K562 (cell line): ENCODE measurements at regions not wholly inside any gene's neighbourhood (a gene's known extent, or its start where the extent isn't known, plus 50 kb on each side); places are given as distances from the start of the nearest gene placed in this dataset.

ENCODE experiments used
- ATAC-seq: fragments of 200-7000 bp; cut with Tn5 transposase; 3 replicates; pipeline ENCODE4 v1.9.1; 2020; ENCODE audit warnings: moderate library complexity
- BruUV-seq: library from RNA; stranded (reverse); fragments of 400-500 nt; replicated peaks from 2 replicates; lab custom pipeline; 2021; lab: Mats Ljungman, UMichigan
- CTCF ChIA-PET: fragments of 300-600 bp; formaldehyde crosslinking; extraction: SDS; loops from one replicate; lab custom pipeline; 2021; ENCODE audit warnings: low intra/inter-chr PET ratio; lab: Yijun Ruan, JAX
- POLR2A ChIA-PET: fragments of 300-600, 350-650 bp; sonication (Branson Sonifier 250); formaldehyde crosslinking; extraction: SDS; loops from one replicate; lab custom pipeline; 2021; ENCODE audit warnings: antibody characterized with exemption, inconsistent platforms; lab: Yijun Ruan, JAX
- DNase-seq, 4 experiments: peaks; one replicate each; pipeline versions ENCODE4 v3.0.0 to v3.0.0-alpha.2; 2011 to 2018; ENCODE audit warnings: low spot score in 3 of 4, mixed read lengths in 3 of 4; ENCODE audit errors: extremely low read depth in 1 of 4
- FAIRE-seq: peaks from 2 replicates; lab custom pipeline; 2011; peaks lifted over from hg19 to GRCh38; lab: Jason Lieb, UNC
- H2AFZ ChIP-seq: 2 replicates; pipeline ENCODE4 v1.6.0; 2011; ENCODE audit warnings: low read depth, low read length, control low read depth, inconsistent platforms
- H3K27ac ChIP-seq: fragments of 200-600 bp; 3 replicates; pipeline ENCODE4 v1.8.0; 2011; ENCODE audit warnings: low read depth, mild to moderate bottlenecking, control low read depth, inconsistent platforms, low read length, moderate library complexity, mixed read lengths; ENCODE audit errors: extremely low read depth
- H3K27me3 ChIP-seq, 2 experiments: fragments of 300-600 bp in 1 of 2; 2 replicates in 1 of 2; 3 replicates in 1 of 2; pipeline versions ENCODE4 v1.6.0 to v1.8.0; 2011; ENCODE audit warnings: inconsistent platforms in 2 of 2, low read length in 2 of 2, mild to moderate bottlenecking in 1 of 2, mixed read lengths in 1 of 2, moderate library complexity in 1 of 2; ENCODE audit not compliant: control insufficient read depth in 2 of 2, insufficient read depth in 2 of 2
- H3K36me3 ChIP-seq: fragments of 300-600 bp; 3 replicates; pipeline ENCODE4 v1.8.0; 2011; ENCODE audit warnings: mild to moderate bottlenecking, low read length, inconsistent platforms; ENCODE audit not compliant: control insufficient read depth, insufficient read depth
- H3K4me1 ChIP-seq, 2 experiments: fragments of 200-600 bp in 1 of 2; replicated peaks in 1 of 2; 2 replicates in 1 of 2; 3 replicates in 1 of 2; pipeline versions ENCODE4 v1.5.1 to v1.8.0; 2011; ENCODE audit warnings: inconsistent platforms in 2 of 2, low read length in 2 of 2, mild to moderate bottlenecking in 1 of 2, mixed read lengths in 1 of 2, moderate library complexity in 1 of 2; ENCODE audit not compliant: control insufficient read depth in 2 of 2, insufficient read depth in 2 of 2
- H3K4me2 ChIP-seq: 2 replicates; pipeline ENCODE4 v1.6.1; 2011; ENCODE audit warnings: low read length, control low read depth, inconsistent platforms, mixed read lengths; ENCODE audit not compliant: insufficient read depth
- H3K4me3 ChIP-seq: fragments of 200-600 bp; sonication (generic), shearing (Covaris generic); 2 replicates; pipeline ENCODE4 v1.5.1; 2016; ENCODE audit warnings: control low read depth, inconsistent platforms
- H3K79me2 ChIP-seq: fragments of 200-600 bp; 3 replicates; pipeline ENCODE4 v1.8.0; 2011; ENCODE audit warnings: low read length, inconsistent platforms; ENCODE audit not compliant: control insufficient read depth, insufficient read depth
- H3K9ac ChIP-seq, 2 experiments: 2 replicates each; pipeline versions ENCODE4 v1.6.0 to v1.6.1; 2011; ENCODE audit warnings: low read depth in 2 of 2, low read length in 2 of 2, control low read depth in 1 of 2, inconsistent platforms in 1 of 2, mild to moderate bottlenecking in 1 of 2, mixed read lengths in 1 of 2; ENCODE audit not compliant: insufficient read depth in 1 of 2
- H3K9me1 ChIP-seq: one replicate; pipeline ENCODE4 v1.6.0; 2011; ENCODE audit warnings: inconsistent platforms, mild to moderate bottlenecking, low read length, moderate library complexity; ENCODE audit not compliant: control insufficient read depth, insufficient read depth
- H3K9me3 ChIP-seq: replicated peaks from 2 replicates; pipeline ENCODE4 v1.5.1; 2011; ENCODE audit warnings: low read depth, low read length, inconsistent platforms; ENCODE audit not compliant: control insufficient read depth, insufficient read depth
- H4K20me1 ChIP-seq: replicated peaks from 2 replicates; pipeline ENCODE4 v1.6.1; 2011; ENCODE audit warnings: low read length, inconsistent platforms, mixed read lengths; ENCODE audit not compliant: control insufficient read depth, insufficient read depth
- ATF7 ChIP-seq: fragments of 450-650 bp; IDR thresholded peaks from 2 replicates; pipeline ENCODE4 v1.7.1; 2014; ENCODE audit warnings: mild to moderate bottlenecking, moderate library complexity
- CREM ChIP-seq: IDR thresholded peaks from 2 replicates; pipeline ENCODE4 v1.6.1; 2014; ENCODE audit warnings: antibody characterized with exemption, low read depth
- CXXC5 ChIP-seq: fragments of 250-450 bp; sonication (Bioruptor Pico); IDR thresholded peaks from 2 replicates; pipeline ENCODE4 v1.8.0; 2022; ENCODE audit warnings: inconsistent platforms, mild to moderate bottlenecking, moderate library complexity
- GABPB1 ChIP-seq: sonication (generic); formaldehyde crosslinking; IDR thresholded peaks from 2 replicates; pipeline ENCODE4 v1.8.0; 2022; ENCODE audit warnings: mild to moderate bottlenecking, missing genetic modification reagents
- HCFC1 ChIP-seq: IDR thresholded peaks from 2 replicates; pipeline ENCODE4 v1.6.1; 2012; ENCODE audit warnings: low read depth, low read length, improper control_type of control experiment
- HNRNPLL ChIP-seq: fragments of 200-400 bp; formaldehyde crosslinking; IDR thresholded peaks from 2 replicates; pipeline ENCODE4 v1.6.1; 2017; ENCODE audit warnings: low read length, low read depth, mild to moderate bottlenecking; ENCODE audit not compliant: poor library complexity, severe bottlenecking
- MTA3 ChIP-seq: fragments of 450-650 bp; formaldehyde crosslinking; IDR thresholded peaks from 2 replicates; pipeline ENCODE4 v1.6.1; 2017; ENCODE audit warnings: mild to moderate bottlenecking, borderline replicate concordance
- NELFE ChIP-seq: IDR thresholded peaks from 2 replicates; pipeline ENCODE4 v1.6.1; 2011; ENCODE audit warnings: mild to moderate bottlenecking; ENCODE audit not compliant: insufficient read depth, insufficient read length
- POLR3G ChIP-seq: IDR thresholded peaks from 2 replicates; pipeline ENCODE4 v1.6.1; 2011; ENCODE audit not compliant: insufficient read length, insufficient replicate concordance; ENCODE audit errors: extremely low read depth
- SETDB1 ChIP-seq: IDR thresholded peaks from one replicate; pipeline ENCODE4 v1.6.1; 2012; ENCODE audit warnings: low read length, control low read depth, inconsistent platforms
- SRSF7 ChIP-seq: fragments of 200-400 bp; formaldehyde crosslinking; optimal IDR thresholded peaks from 2 replicates; pipeline ENCODE3; 2017; ENCODE audit warnings: mild to moderate bottlenecking, low read depth, low read length
- TBL1XR1 ChIP-seq, 2 experiments: IDR thresholded peaks; 2 replicates each; pipeline ENCODE4 v1.6.1; 2012; ENCODE audit warnings: improper control_type of control experiment in 2 of 2, low read length in 2 of 2, mild to moderate bottlenecking in 1 of 2
- ZBTB8A ChIP-seq: fragments of 450-650 bp; IDR thresholded peaks from 2 replicates; pipeline ENCODE4 v1.6.1; 2018; ENCODE audit warnings: mild to moderate bottlenecking, moderate library complexity; ENCODE audit not compliant: partially characterized antibody
- ZFP30 ChIP-seq: fragments of 250-450 bp; sonication (Bioruptor Pico); IDR thresholded peaks from 2 replicates; pipeline ENCODE4 v1.8.0; 2022; ENCODE audit warnings: moderate library complexity, mild to moderate bottlenecking, inconsistent platforms, borderline replicate concordance
- ZFX ChIP-seq: sonication (generic); formaldehyde crosslinking; IDR thresholded peaks from 2 replicates; pipeline ENCODE4 v1.8.0; 2022; ENCODE audit warnings: mild to moderate bottlenecking, missing genetic modification reagents, moderate library complexity
- ZNF274 ChIP-seq: IDR thresholded peaks from 2 replicates; pipeline ENCODE4 v1.6.1; 2011; ENCODE audit warnings: low read depth, mild to moderate bottlenecking, low read length, moderate library complexity, borderline replicate concordance
- ZNF41 ChIP-seq: fragments of 250-450 bp; sonication (Bioruptor Pico); conservative IDR thresholded peaks from 2 replicates; pipeline ENCODE4 v1.4.0; 2020; ENCODE audit warnings: mild to moderate bottlenecking
- in situ Hi-C: fragments of 300-500 bp; cut with MboI; formaldehyde crosslinking; loops from 4 replicates; pipeline ENCODE4 v1.15.0; 2018; ENCODE audit warnings: inconsistent platforms, mixed read lengths
- intact Hi-C: fragments of 100-400 bp; cut with micrococcal nuclease; formaldehyde crosslinking; loops from 2 replicates; pipeline ENCODE4 v1.14.2; 2022
- TF ChIP-seq, protein P1 (sequence below): fragments of 200-800 bp; sonication (Bioruptor generic); IDR thresholded peaks from 2 replicates; pipeline ENCODE4 v1.6.1; 2016; ENCODE audit warnings: missing genetic modification characterization, missing compliant biosample characterization
- TF ChIP-seq, protein P2 (sequence below): sonication (generic); formaldehyde crosslinking; IDR thresholded peaks from 2 replicates; pipeline ENCODE4 v1.8.0; 2022; ENCODE audit warnings: missing genetic modification reagents, mild to moderate bottlenecking, moderate library complexity, borderline replicate concordance

DNA sequence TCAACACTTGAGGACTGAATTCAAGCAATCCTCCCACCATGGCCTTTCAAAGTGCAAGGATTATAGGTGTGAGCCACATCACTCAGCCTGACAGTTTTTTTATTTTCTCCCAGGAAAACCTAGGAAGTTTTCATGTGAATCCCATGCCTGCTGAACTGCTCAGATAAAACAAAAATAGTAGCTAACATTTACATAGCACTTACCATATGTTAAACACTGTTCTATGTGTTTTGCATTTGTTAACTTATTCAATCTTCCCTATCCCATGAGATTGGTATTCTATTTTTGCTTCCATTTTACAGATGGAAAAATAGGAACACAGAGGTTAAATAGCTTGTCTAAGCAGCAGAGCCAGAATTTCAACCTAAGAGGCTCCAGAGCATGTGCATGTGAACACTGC is 157.4 kb upstream of the KCTD1 start:
- Histone ChIP-seq H3K9me3 (no peaks in the 10 kb centered on the region), H3K27ac (no peak overlapping the region), H3K36me3 (no peaks in the 10 kb centered on the region), H3K4me2 (no peak overlapping the region), H3K79me2 (no peaks in the 10 kb centered on the region), H3K4me3 (no peak overlapping the region), H4K20me1 (no peaks in the 10 kb centered on the region), H3K4me1 (no peaks in the 10 kb centered on the region), H3K27me3 (no peaks in the 10 kb centered on the region), H2AFZ (no peak overlapping the region), H3K9ac (no peak overlapping the region), H3K9me1 (no peaks in the 10 kb centered on the region)
- ATAC-seq (no peak), DNase-seq (no peak), FAIRE-seq (no peak)
- ChIA-PET CTCF (no interaction called here), POLR2A (no interaction called here)
- no TSS peak for BruUV-seq
- intact Hi-C loops (no loop called here), in situ Hi-C loops (no loop called here)
- TF ChIP-seq ZFX (CRISPR knock-in tag) (no peak), CXXC5 (CRISPR knock-in tag) (no peak), SETDB1 (no peak), ZFP30 (CRISPR knock-in tag) (no peak), CREM (no peak), GABPB1 (CRISPR knock-in tag) (no peak), POLR3G (no peak), HCFC1 (no peak), ZNF274 (no peak), MTA3 (no peak), ZNF41 (no peak), NELFE (no peak), SRSF7 (no peak), ATF7 (no peak), HNRNPLL (no peak), ZBTB8A (no peak), TBL1XR1 (IDR thresholded peaks at IDR 0.05; ENCODE audit: low read length in 2 of 2) (no peak)
- TF ChIP-seq, protein P1, sequence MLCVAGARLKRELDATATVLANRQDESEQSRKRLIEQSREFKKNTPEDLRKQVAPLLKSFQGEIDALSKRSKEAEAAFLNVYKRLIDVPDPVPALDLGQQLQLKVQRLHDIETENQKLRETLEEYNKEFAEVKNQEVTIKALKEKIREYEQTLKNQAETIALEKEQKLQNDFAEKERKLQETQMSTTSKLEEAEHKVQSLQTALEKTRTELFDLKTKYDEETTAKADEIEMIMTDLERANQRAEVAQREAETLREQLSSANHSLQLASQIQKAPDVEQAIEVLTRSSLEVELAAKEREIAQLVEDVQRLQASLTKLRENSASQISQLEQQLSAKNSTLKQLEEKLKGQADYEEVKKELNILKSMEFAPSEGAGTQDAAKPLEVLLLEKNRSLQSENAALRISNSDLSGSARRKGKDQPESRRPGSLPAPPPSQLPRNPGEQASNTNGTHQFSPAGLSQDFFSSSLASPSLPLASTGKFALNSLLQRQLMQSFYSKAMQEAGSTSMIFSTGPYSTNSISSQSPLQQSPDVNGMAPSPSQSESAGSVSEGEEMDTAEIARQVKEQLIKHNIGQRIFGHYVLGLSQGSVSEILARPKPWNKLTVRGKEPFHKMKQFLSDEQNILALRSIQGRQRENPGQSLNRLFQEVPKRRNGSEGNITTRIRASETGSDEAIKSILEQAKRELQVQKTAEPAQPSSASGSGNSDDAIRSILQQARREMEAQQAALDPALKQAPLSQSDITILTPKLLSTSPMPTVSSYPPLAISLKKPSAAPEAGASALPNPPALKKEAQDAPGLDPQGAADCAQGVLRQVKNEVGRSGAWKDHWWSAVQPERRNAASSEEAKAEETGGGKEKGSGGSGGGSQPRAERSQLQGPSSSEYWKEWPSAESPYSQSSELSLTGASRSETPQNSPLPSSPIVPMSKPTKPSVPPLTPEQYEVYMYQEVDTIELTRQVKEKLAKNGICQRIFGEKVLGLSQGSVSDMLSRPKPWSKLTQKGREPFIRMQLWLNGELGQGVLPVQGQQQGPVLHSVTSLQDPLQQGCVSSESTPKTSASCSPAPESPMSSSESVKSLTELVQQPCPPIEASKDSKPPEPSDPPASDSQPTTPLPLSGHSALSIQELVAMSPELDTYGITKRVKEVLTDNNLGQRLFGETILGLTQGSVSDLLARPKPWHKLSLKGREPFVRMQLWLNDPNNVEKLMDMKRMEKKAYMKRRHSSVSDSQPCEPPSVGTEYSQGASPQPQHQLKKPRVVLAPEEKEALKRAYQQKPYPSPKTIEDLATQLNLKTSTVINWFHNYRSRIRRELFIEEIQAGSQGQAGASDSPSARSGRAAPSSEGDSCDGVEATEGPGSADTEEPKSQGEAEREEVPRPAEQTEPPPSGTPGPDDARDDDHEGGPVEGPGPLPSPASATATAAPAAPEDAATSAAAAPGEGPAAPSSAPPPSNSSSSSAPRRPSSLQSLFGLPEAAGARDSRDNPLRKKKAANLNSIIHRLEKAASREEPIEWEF = no peak
- TF ChIP-seq, protein P2, sequence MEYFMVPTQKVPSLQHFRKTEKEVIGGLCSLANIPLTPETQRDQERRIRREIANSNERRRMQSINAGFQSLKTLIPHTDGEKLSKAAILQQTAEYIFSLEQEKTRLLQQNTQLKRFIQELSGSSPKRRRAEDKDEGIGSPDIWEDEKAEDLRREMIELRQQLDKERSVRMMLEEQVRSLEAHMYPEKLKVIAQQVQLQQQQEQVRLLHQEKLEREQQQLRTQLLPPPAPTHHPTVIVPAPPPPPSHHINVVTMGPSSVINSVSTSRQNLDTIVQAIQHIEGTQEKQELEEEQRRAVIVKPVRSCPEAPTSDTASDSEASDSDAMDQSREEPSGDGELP (CRISPR knock-in tag) = no peak
